Stimulated activated CD4-positive, alpha-beta T cell treated with anti-CD3 and anti-CD28 coated beads, Interleukin-2, amount 100 ng/mL, for 24 hours (primary cell): ENCODE measurements at regions not wholly inside any gene's neighbourhood (a gene's known extent, or its start where the extent isn't known, plus 50 kb on each side); places are given as distances from the start of the nearest gene placed in this dataset.

Source experiments
- DNase-seq, 2 donors: peaks; one replicate each; pipeline ENCODE4 v3.0.0-alpha.2; 2020

DNA sequence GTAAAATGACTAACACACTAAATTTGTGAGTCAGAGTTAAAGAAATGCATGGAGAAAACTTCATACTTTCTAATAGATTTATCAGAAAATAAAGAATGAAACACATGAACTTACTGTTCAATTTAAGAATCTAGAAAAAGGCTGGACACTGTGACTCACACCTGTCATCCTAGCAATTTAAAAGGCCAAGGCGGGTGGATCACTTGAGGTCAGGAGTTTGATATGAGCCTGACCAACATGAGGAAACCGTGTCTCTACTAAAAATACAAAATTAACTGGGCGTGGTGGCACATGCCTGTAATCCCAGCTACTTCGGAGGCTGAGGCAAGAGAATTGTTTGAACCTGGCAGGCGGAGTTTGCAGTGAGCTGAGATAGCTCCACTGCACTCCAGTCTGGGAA is 1106.2 kb upstream of the LRRN3 start:
- no peak for DNase-seq

DNA sequence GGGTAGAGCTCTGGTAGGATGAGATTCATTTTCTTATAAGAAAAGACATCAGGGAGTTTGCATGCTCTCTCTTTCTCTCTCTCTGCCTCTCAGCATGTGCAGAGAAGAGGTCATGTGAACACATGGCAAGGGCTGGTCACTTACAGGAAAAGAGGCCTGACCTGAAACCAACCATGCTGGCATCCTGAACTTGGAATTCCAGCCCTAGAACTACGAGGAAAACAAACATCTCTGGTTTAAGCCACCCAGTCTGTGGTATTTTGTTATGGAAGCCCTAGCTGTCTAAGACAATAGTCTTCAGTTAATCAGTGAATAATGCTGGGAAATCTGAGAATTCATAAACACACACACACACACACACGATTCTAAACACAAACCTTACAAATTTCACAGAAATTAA is 1104.2 kb upstream of the LRRN3 start:
- no peak for DNase-seq

DNA sequence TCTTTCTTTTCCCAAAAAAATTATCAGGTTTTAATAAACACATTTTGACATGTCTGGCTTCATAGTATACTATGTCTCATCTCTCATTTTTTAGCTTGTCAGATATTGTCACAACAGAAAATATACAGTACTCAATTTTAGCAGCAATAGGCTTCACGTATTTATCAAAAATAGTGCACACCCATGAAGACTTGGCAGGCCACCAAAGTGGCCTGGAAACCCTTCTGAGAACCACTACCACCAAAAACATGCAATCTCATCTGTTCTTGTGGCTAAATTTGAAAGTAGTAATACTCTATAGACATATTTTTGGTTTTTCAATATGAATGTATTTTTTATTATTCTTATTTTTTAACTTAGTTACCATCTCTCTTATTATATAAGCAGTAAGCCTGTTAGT is 1094.5 kb upstream of the LRRN3 start:
- no peak for DNase-seq

DNA sequence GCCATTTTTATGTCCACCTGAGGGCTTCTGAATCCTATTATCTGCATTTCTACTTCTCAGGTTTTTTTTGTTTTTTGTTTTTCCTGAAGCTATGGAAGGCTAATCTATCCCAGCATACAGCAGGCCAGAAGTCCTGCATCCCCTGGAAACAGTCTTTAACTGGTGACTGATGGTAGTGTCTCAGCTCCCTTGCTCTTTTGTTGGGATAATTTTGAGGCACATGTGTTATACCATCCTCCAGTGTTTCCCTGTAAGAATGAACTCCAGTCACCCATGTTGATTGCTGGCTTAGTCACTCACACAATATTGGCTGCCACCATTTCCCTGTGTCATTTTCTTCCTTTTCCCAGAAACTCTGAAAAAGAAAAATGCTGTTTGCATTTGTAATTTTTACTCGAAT is 1094.0 kb upstream of the LRRN3 start:
- no peak for DNase-seq

DNA sequence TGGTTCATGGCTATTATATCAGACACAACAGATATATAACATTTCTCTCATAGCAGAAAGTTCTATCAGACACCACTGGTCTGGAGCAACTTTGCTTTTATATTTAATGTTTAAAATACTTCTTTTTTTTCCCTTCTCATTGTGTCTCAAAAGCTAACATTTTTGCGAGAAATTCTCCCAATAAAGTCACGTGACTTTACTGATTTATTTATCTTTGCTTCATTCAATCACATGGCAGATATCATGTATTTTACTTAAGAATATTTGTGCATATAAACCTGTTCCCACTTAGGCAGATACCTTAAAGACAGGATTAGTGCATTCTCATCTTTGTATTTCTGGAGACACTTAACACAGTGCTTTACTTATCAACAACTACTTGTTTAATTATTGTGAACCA is 1093.1 kb upstream of the LRRN3 start:
- no peak for DNase-seq

DNA sequence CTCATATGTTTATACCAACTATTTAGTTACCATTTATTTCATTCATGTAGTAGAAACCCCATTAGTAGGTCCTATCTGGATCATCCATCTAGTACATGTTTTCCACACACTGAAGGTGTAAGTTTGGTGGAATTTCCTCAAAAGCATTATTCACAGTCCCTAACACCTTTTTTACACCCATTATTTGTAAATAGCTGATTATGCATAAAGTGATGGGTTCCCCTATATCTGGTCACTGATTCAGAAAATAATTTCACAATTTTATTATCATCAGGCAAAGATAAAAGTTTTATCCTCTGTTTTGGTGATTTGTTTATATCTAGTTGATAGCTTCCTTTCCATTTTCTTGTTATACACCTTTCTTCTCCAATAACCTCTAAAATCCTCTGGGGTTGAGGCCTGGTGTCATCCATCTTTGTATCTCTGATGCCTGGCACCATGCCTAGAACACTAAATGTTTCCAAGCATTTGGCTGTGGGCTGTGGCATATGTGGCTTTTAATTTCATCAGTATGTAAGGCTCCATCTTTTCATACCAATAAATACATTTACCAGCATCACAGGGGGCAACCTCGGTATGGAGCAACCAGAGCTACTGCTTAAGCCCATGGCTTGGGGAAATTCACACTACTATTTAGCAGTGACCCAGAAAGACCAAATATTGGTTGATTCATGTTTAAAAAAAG is 1089.5 kb upstream of the LRRN3 start:
- DNase-seq: no peak

DNA sequence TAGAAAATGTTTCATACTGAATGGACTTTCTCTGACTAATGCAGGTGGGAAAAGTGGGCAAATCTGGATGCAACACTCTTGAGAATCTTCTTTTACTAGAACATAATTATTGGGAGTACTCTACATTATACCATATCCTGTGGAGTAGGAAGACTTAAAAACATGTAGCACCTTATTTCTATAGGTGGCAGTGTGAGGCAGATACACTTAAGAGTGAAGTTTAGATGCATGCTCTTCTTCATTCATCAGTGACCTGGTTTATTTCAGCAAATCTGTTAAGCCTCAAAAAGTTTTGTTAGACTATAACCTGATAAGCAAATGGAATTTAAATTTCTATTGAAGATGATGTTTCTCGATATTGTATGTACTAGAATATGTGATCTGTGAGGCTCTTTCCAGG is 1087.1 kb upstream of the LRRN3 start:
- no peak for DNase-seq

DNA sequence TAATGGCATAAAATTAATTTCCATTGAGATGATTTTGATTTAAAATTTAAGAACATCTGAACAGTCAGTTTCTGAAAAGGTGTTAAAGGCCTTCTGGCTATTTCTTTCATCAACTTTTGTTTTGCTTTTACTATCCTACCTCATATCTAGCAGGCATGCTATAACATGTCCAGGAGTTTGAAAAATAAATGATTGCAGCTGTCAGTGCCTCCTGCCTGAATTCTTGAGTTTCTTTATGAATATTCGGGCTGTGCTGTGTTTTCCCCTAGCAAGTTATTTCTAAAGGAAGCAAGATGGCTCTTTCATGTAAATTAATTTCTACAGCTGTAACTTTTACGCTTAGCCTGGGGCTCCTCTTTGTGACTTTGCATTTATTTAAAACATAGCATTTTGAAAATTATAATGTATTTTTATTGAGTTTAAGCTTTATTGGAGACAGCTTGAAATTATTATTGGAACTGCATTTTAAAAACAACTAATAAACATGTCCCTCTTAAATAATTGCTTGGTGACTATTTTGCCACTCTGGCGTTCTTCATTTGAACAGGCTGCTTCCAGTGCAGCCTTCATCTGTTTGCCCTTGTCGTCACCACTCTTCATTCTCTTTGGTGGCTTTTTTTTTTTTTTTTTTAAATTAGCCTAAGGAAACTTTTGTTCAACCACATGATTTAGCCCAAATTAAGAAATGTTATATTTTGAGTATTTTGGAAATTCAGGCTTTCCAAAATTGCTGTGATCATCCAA is 1083.4 kb upstream of the LRRN3 start:
- no peak for DNase-seq

DNA sequence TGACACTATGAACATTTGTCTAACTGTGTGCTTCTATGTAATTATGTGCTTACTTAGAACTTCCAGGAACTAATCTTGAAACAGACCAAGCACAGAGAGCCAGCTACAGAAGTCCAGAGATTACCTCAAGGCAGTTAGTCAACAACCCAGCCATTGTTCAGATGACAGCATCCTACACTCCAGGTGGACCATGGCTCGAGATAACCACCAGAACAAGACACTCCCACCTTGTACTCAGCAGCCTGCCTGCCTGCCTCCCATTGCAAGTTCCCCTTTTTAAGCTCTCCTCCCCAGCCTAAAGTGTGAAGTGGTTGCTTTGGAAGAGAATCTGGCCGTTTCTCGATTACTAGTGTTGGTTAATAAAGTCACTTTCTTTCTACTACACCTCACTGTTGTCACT is 1080.6 kb upstream of the LRRN3 start:
- DNase-seq: no peak

DNA sequence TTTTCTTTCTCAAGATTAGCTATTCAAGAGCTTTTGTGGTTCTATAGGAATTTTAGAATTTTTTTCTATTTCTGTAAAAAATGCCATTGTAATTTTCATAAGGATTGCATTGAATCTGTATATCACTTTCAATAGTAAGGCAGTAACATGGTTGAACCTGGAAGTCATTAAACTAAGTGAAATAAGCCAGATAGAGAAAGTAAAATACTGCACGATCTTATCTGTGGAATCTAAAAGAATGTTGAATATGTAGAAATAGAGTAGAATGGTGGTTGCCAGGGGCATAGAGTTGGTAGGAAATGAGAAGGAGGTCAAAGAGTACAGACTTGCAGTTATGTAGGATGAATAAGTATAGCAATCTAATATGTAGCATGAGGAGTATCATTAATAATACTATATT is 1073.5 kb upstream of the LRRN3 start:
- no peak for DNase-seq

DNA sequence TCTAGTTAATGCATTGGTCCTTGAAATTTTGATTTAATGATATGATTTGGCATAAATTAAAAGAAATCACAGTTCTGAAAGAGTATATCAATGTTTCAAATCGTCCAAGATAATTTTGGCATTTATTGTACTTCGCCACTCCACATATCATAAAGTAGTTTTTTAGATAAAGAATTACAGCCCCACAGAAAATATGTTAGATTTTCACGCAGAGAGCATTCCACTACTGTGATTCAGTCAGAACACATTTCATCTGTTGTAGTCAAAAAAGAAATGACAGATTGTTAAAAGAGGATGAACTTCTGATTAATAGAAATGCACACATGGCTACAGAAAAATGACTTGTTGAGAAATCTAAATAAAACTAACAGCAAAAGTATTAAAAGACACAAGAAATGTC is 1063.5 kb upstream of the LRRN3 start:
- no peak for DNase-seq

DNA sequence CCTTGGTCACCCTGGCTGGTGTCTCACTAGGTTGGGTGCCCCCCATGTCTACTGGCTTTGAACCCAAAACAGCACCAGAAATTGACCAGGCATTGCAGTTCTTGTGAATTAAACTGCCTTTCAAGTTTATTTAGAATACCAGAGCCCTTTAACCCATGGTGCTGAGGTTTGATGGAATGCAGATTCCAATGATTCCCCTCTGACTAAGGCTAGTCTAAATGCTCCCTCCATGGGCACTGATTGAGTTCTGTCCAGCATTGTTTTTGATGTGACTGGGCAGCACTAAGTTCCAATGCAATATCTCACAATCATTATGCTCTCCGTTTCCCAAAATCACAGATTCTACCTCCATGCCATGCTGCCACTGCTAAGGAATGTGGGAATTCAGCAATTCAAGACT is 1047.4 kb upstream of the LRRN3 start:
- DNase-seq: no peak

DNA sequence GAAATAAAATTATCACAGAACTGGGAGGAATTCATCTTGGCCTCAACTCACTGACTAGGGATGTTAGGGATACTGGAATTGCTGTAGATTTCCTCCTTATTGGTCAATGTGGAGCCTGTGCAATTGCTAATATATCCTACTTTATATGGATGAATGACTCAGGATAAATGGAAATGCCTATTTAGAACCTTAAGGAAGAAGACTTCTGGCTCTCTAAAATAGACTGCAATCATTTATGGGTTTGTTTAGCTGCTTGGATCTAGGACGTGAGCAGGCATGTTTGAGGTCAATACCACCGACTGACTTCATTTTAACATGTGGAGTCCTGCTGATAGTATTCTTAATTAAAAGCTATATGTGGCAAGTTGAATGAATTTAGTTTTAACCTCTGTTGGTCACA is 1040.1 kb upstream of the LRRN3 start:
- DNase-seq: no peak

DNA sequence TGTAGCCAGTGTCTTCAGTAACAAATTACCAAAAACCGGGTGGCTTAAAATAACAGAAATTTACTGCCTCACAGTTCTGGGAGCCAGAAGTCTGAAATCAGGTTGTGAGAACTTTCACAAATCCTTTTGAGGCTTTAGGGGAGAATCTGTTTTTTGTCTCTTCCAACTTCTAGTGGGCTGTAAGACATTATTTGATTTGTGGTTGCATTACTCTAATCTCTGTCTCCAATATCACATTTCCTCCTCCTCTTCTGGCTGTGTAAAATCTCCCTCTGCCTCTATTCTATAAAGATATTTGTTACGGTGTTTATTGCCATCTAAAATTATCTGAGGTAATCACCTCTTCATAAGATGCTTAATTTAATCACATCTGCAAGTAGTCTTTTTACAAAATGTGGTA is 1039.6 kb upstream of the LRRN3 start:
- DNase-seq: no peak

DNA sequence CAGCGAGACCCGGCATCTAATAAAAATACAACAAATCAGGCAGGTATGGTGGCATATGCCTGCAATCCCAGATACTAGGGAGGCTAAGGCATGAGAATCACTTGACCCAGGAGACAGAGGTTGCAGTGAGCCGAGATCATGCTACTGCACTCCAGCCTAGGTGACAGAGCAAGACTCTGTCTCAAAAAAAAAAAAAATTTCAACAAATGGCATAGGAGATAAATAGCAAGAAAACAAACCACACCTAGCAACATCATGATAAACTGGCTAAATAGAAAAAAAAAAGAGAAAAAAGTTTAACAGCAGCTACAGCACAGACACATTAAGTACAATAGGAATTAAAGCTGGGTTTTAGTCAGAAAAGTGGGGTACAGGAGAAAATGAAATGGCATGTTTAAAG is 1034.6 kb upstream of the LRRN3 start:
- no peak for DNase-seq

DNA sequence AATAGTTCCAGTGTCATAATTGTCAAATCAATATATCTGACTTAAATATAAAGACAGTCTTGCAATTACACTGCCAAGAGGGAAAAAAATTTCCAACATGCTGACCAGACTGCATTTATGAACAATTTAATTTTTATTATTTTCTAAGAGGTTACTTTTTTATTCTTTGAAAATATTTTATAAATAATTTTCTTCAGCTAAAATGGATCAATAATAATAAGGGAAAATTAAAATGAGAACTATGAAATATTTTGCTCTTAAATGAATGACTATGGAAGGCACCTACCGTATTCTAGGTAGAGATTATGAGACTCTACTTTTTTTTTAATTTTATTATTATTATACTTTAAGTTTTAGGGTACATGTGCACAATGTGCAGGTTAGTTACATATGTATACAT is 1032.5 kb upstream of the LRRN3 start:
- no peak for DNase-seq

DNA sequence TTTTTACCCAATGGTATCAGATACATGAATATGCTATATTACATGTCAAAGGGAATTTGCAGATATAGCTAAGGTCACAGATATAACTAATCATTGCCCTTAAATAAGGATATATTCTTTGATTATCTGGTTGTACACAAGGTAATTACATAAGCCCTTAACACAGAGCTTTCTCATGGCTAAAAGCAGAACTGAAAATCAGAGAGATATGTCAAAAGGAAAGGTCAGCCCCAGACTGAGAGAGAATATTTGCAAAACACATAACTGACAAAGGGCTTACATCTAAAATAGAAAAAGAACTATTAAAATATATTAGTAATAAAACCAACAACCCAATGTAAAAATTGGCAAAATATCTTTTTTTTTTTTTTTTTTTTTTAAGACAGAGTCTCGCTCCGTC is 1029.5 kb upstream of the LRRN3 start:
- DNase-seq: no peak

DNA sequence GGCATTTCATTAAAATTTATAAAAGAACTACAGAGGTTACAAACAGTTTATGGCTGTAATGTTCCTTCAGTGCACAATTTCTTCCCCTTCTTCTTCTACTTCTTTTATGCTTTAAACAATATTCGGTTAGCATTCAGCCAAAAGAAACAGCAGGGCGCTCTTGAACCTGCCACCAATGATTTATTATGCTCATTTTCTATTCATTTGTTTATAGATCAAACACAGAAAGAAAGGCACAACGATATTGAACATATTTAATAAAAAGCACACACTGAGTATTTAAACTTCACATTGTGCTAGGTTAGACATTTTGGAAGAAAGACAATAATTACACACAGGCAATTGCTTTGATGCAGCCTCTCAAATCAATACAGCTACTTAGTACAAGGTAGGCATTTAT is 1025.8 kb upstream of the LRRN3 start:
- no peak for DNase-seq

DNA sequence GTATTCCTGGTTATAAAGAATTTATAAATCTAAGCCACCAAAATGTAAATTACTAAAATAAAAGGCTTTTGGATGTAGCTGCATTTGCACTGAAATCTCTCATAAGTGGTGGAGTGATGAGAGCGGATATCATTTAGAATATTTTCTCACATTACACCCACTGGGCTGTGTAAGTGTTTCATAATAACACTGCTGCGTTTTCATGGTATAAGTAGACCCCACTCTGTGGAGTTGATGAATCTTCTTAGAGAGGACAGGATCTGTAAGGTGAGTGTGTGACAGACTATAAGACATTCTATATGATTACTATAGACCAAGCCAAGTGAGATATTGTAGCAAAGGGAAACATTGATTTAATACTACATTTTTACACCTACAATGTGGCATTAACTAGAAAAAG is 1024.1 kb upstream of the LRRN3 start:
- no peak for DNase-seq

DNA sequence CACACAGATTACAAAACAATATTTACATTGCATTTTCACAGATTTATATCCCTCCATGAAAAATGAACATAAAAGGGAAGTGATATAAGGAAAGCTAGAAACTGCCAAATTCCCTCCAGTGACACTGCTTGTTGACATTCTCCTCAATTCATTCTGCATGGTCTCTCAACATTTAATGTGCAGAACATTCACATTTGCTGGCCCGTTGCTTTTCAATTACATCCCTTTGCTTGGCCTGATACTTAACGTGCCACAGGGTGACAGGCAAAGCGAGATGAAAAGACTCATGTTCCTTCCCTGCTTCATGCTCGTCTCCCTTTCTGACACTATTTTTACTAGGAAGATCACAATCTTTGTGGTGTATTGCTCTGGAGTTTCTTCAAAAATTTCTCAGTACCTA is 1019.7 kb upstream of the LRRN3 start:
- no peak for DNase-seq

DNA sequence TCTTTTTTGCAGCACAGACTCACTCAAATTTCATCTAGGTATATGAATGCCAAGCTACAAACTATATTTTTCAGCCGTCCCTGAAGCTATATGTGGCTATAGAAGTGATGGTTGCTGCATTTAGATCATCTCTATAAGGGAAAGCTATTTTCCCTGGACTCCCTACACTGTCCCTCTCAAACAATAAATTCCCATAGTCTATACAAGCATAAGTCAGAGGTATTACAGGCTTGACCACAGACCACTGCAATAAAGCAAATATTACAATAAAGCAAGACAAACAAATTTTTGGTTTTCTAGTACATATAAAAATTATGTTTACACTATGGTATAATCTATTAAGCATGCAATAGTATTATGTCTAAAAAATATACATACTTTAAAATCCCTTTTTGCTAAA is 1015.5 kb upstream of the LRRN3 start:
- no peak for DNase-seq

DNA sequence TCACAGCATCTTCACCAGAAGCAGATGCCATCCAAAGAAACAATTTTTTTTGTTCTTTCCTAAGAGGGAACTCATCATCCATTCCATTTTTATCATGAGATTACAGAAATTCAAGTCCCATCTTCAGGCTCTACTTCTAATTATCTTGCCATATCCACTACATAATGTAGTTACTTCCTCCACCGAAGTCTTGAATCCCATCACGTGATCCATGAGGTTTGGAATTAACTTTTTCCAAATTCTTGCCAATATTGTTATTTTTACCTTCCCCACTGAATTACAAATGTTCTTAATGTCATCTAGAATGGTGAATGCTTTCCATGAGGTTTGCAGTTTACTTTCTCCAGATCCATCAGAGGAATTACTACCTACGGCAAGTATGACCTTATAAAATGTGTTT is 1014.7 kb upstream of the LRRN3 start:
- no peak for DNase-seq

DNA sequence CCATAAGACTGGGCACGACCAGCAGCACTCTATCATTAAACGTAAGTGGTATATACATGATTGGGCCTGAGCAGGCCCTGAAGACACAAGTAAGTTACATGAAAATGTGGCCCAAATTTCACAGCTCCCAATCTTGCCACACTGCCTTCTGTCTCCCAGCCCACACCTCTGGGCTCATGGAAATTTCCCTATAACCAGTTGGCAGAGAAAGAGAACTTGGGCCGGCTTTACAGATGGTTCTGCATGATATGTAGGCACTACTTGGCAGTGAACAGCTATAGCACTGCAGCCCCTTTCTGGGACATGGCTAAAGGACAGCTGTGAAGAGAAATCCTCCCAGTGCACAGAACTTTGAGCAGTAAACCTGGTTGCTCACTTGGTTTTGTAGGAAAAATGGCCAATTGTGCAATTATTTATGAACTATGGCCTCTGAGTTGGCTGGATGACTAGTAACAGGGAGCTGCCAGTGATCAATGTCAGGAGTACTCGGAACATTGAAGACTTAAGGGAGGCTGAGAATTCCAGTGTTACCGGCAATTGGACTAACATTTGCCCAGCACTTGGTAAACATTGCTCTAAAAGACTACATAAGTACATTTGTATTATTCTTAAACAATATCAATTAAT is 1006.6 kb upstream of the LRRN3 start:
- DNase-seq: no peak

DNA sequence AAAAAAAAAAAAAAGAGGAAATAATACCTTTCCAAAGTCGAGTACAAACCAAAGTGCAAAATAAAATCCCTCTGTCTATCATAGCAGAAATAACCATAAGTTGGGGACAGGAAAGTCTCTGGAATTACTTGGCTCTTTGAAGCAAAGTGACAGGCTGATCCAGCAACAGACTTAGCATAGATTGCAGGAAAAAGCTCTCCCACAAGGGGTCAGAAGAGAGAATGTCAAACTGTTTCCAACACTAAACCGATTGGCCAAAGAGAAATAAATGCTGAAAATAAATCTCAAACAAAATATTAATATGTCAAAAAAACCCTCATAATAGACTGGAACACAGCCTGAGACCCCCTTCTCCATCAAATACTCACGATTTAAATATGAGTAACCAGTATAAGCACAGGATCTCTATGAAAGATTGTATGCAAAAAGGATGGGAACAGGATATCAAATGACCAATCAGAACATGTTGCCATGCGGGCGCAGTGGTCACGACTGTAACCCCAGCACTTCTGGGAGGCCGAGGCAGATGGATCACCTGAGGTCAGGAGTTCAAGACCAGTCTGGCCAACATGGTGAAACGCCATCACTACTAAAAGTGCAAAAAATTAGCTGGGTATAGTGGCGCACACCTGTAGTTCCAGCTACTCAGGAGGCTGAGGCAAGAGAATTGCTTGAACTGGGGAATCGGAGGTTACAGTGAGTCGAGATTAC is 1000.7 kb upstream of the LRRN3 start:
- no peak for DNase-seq
